ENCODE measurements at regions not wholly inside any gene's neighbourhood (a gene's known extent, or its start where the extent isn't known, plus 50 kb on each side); places are given as distances from the start of the nearest gene placed in this dataset.

GRCh38 chr10:107356396-107356795 lies 191.9 kb upstream of the SORCS1 start:
- Histone ChIP-seq H3K36me3 (no peaks in the 10 kb centered on the region), H3K4me1 (ENCODE audit: low read depth) (no peaks in the 10 kb centered on the region), H3K27ac (no peak overlapping the region), H3K4me3 (no peak overlapping the region), H3K9me3 (ENCODE audit: low read depth) (no peaks in the 10 kb centered on the region), H3K27me3 (no peaks in the 10 kb centered on the region)
- no peak for TF ChIP-seq CTCF (IDR thresholded peaks at IDR 0.05; ENCODE audit: low read depth, low read length)
- DNase-seq (ENCODE audit: low read depth in 1 of 2, low spot score in 1 of 2): no peak

GRCh38 chr10:107342711-107343110 lies 178.2 kb upstream of the SORCS1 start:
- Histone ChIP-seq H3K27ac (no peak overlapping the region), H3K4me3 (no peak overlapping the region), H3K4me1 (ENCODE audit: low read depth) (no peaks in the 10 kb centered on the region), H3K9me3 (ENCODE audit: low read depth) (no peaks in the 10 kb centered on the region), H3K36me3 (no peaks in the 10 kb centered on the region), H3K27me3 (no peaks in the 10 kb centered on the region)
- no peak for TF ChIP-seq CTCF (IDR thresholded peaks at IDR 0.05; ENCODE audit: low read depth, low read length)
- no peak for DNase-seq (ENCODE audit: low read depth in 1 of 2, low spot score in 1 of 2)

- DNase-seq (ENCODE audit: low read depth in 1 of 2, low spot score in 1 of 2): no peak
- TF ChIP-seq CTCF (IDR thresholded peaks at IDR 0.05; ENCODE audit: low read depth, low read length): no peak
- H3K36me3 ChIP-seq: no peaks in the 10 kb centered on the region
- no peaks in the 10 kb centered on the region for H3K4me1 ChIP-seq (ENCODE audit: low read depth)
- no peak overlapping the region for H3K27ac ChIP-seq
- H3K27me3 ChIP-seq: no peaks in the 10 kb centered on the region
- no peak overlapping the region for H3K4me3 ChIP-seq
- no peaks in the 10 kb centered on the region for H3K9me3 ChIP-seq (ENCODE audit: low read depth)
Measured at GRCh38 chr10:107341281-107341680, 176.8 kb upstream of the SORCS1 start.

GRCh38 chr10:107340326-107340725 lies 175.8 kb upstream of the SORCS1 start:
- Histone ChIP-seq H3K9me3 (ENCODE audit: low read depth) (no peaks in the 10 kb centered on the region), H3K27me3 (no peaks in the 10 kb centered on the region), H3K4me1 (ENCODE audit: low read depth) (no peaks in the 10 kb centered on the region), H3K36me3 (no peaks in the 10 kb centered on the region), H3K4me3 (no peak overlapping the region), H3K27ac (no peak overlapping the region)
- no peak for TF ChIP-seq CTCF (IDR thresholded peaks at IDR 0.05; ENCODE audit: low read depth, low read length)
- DNase-seq (ENCODE audit: low read depth in 1 of 2, low spot score in 1 of 2): no peak

GRCh38 chr10:107336061-107336460 lies 171.6 kb upstream of the SORCS1 start:
- TF ChIP-seq CTCF (IDR thresholded peaks at IDR 0.05; ENCODE audit: low read depth, low read length): no peak
- Histone ChIP-seq H3K9me3 (ENCODE audit: low read depth) (no peaks in the 10 kb centered on the region), H3K27ac (no peak overlapping the region), H3K36me3 (no peaks in the 10 kb centered on the region), H3K4me1 (ENCODE audit: low read depth) (no peaks in the 10 kb centered on the region), H3K4me3 (no peak overlapping the region), H3K27me3 (no peaks in the 10 kb centered on the region)
- DNase-seq (ENCODE audit: low read depth in 1 of 2, low spot score in 1 of 2): no peak

- no peak for DNase-seq (ENCODE audit: low read depth in 1 of 2, low spot score in 1 of 2)
- H3K9me3 ChIP-seq (ENCODE audit: low read depth): no peaks in the 10 kb centered on the region
- H3K36me3 ChIP-seq: no peaks in the 10 kb centered on the region
- no peak overlapping the region for H3K27ac ChIP-seq
- H3K27me3 ChIP-seq: no peaks in the 10 kb centered on the region
- no peaks in the 10 kb centered on the region for H3K4me1 ChIP-seq (ENCODE audit: low read depth)
- TF ChIP-seq CTCF (IDR thresholded peaks at IDR 0.05; ENCODE audit: low read depth, low read length): no peak
- no peak overlapping the region for H3K4me3 ChIP-seq
Measured at GRCh38 chr10:107317592-107317991, 153.1 kb upstream of the SORCS1 start.
